ENCODE measurements at regions not wholly inside any gene's neighbourhood (a gene's known extent, or its start where the extent isn't known, plus 50 kb on each side); places are given as distances from the start of the nearest gene placed in this dataset.

DNA sequence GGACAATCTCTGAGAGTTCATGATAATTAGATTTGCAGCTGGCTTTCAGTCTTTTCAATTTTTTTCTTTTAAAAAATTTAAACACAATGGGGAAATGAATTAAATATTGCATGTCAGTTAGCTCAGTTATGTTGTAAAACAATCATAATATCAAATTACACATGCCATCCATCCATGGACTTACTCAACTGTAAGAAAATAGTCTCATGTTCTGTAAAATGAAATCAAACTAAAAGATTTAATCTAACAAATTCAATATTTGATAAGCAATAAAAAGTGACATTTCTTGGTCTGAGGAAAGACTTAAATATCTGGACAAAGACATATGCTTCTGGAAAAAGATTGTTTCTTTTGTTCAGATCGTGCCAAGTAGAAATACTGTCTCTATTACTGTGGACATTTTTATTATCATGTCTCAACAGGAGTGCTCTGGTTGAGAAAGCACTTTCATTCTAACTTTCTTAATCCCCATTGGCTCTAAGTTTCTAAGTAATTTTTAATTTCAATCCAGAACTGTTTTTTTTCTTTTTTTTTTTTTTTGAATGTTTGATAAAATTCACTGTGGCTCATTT lies 179.2 kb upstream of the FAM3C start:
- no peak for DNase-seq (ENCODE audit: extremely low spot score)
- no peaks in the 10 kb centered on the region for H3K9me3 ChIP-seq
- H3K36me3 ChIP-seq = no peaks in the 10 kb centered on the region
- no peaks in the 10 kb centered on the region for H3K27me3 ChIP-seq
- H3K4me1 ChIP-seq = no peaks in the 10 kb centered on the region
- intact Hi-C loops (cut with DNase I) = no loop called here
- no peak overlapping the region for H3K27ac ChIP-seq (replicated peaks in 1 of 4)
- H3K4me3 ChIP-seq = no peak overlapping the region
- 49% methylated on average over 1 of the region's 1 CpG for WGBS
- no peak for TF ChIP-seq POLR2AphosphoS5 (IDR thresholded peaks at IDR 0.05)
- no peak for TF ChIP-seq POLR2A (IDR thresholded peaks at IDR 0.05; ENCODE audit: low read depth)
- TF ChIP-seq, protein P1, sequence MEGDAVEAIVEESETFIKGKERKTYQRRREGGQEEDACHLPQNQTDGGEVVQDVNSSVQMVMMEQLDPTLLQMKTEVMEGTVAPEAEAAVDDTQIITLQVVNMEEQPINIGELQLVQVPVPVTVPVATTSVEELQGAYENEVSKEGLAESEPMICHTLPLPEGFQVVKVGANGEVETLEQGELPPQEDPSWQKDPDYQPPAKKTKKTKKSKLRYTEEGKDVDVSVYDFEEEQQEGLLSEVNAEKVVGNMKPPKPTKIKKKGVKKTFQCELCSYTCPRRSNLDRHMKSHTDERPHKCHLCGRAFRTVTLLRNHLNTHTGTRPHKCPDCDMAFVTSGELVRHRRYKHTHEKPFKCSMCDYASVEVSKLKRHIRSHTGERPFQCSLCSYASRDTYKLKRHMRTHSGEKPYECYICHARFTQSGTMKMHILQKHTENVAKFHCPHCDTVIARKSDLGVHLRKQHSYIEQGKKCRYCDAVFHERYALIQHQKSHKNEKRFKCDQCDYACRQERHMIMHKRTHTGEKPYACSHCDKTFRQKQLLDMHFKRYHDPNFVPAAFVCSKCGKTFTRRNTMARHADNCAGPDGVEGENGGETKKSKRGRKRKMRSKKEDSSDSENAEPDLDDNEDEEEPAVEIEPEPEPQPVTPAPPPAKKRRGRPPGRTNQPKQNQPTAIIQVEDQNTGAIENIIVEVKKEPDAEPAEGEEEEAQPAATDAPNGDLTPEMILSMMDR (IDR thresholded peaks at IDR 0.05) = no peak
- TF ChIP-seq EP300 (IDR thresholded peaks at IDR 0.05) = no peak

DNA sequence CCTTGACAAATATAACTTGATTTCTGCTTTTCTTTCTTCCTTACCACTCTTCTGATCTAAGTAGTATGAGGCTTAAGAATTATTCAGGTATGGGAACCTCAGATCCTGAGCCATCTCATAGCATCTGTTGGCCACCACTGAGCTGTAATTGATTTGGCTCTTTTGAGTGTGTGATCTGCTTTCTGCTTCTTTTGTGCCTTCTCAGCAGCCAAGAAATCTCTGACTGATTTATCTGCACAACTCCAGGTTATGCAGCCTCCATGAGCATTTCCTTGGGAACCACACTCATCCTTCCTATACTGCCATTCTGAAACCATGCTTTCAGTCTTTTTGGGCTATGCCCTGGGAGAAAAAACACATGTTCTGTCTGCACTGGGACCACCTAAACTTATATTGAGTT lies 178.0 kb upstream of the FAM3C start:
- DNase-seq (ENCODE audit: extremely low spot score) = no peak
- no peaks in the 10 kb centered on the region for H3K27me3 ChIP-seq
- intact Hi-C loops (cut with DNase I) = no loop called here
- no peak overlapping the region for H3K4me3 ChIP-seq
- TF ChIP-seq, protein P1 (IDR thresholded peaks at IDR 0.05) = no peak
- TF ChIP-seq EP300 (IDR thresholded peaks at IDR 0.05) (no peak), POLR2AphosphoS5 (IDR thresholded peaks at IDR 0.05) (no peak), POLR2A (IDR thresholded peaks at IDR 0.05; ENCODE audit: low read depth) (no peak)
- H3K36me3 ChIP-seq = no peaks in the 10 kb centered on the region
- H3K4me1 ChIP-seq = no peaks in the 10 kb centered on the region
- H3K27ac ChIP-seq (replicated peaks in 1 of 4) = no peak overlapping the region
- H3K9me3 ChIP-seq = no peaks in the 10 kb centered on the region

DNA sequence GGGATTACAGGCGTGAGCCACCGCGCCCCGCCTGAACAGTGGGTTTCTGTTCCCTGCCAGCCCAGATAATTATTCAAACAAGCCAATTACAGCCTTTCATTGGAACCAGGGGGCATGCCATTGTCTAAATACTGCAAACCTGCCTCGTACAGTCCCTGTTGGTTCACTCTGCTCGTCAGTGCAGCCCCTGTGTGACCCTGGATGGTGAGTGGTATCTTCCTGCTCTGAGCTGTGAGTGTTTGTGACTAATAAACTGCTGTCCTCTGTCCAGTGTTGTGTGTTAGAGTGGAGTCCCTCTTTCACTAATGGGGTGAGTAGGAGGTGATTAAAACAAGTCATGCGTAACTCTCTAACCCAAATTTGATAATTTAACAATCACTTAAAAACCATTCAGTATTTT lies 176.5 kb upstream of the FAM3C start:
- H3K4me1 ChIP-seq = no peaks in the 10 kb centered on the region
- H3K27me3 ChIP-seq = no peaks in the 10 kb centered on the region
- no peak for TF ChIP-seq POLR2AphosphoS5 (IDR thresholded peaks at IDR 0.05)
- TF ChIP-seq, protein P1 (IDR thresholded peaks at IDR 0.05) = no peak
- TF ChIP-seq EP300 (IDR thresholded peaks at IDR 0.05) = no peak
- no peak for TF ChIP-seq POLR2A (IDR thresholded peaks at IDR 0.05; ENCODE audit: low read depth)
- no peak for DNase-seq (ENCODE audit: extremely low spot score)
- no peak overlapping the region for H3K27ac ChIP-seq (replicated peaks in 1 of 4)
- H3K4me3 ChIP-seq = no peak overlapping the region
- H3K9me3 ChIP-seq = no peaks in the 10 kb centered on the region
- H3K36me3 ChIP-seq = no peaks in the 10 kb centered on the region
- whole genome bisulfite sequencing = 84% methylated on average over 7 of the region's 7 CpGs
- intact Hi-C loops (cut with DNase I) = no loop called here

DNA sequence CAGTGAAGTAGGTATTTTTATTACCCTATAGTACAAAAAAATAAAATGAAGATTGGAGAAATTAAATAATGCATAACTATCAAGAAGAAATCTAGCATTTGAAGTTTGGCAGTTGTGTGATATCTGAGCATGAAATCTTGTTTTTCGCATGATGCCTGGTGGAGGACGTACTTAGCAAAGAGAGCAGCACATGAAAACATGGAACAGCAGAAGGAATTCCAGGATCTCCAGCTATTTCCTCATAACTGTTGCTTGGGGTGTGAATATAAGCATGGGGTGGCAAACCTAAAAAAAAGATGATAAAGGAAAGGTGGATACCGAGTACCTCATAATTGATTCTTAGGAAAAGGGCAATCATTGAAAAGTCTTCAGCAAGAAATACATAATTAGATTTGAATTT lies 174.3 kb upstream of the FAM3C start:
- no peaks in the 10 kb centered on the region for H3K27me3 ChIP-seq
- H3K4me3 ChIP-seq = no peak overlapping the region
- intact Hi-C loops (cut with DNase I) = no loop called here
- WGBS = 95% methylated on average over 3 of the region's 3 CpGs
- H3K27ac ChIP-seq (replicated peaks in 1 of 4) = no peak overlapping the region
- no peak for DNase-seq (ENCODE audit: extremely low spot score)
- no peaks in the 10 kb centered on the region for H3K4me1 ChIP-seq
- TF ChIP-seq EP300 (IDR thresholded peaks at IDR 0.05) (no peak), POLR2A (IDR thresholded peaks at IDR 0.05; ENCODE audit: low read depth) (no peak), POLR2AphosphoS5 (IDR thresholded peaks at IDR 0.05) (no peak)
- TF ChIP-seq, protein P1 (IDR thresholded peaks at IDR 0.05) = no peak
- H3K9me3 ChIP-seq = no peaks in the 10 kb centered on the region
- no peaks in the 10 kb centered on the region for H3K36me3 ChIP-seq

DNA sequence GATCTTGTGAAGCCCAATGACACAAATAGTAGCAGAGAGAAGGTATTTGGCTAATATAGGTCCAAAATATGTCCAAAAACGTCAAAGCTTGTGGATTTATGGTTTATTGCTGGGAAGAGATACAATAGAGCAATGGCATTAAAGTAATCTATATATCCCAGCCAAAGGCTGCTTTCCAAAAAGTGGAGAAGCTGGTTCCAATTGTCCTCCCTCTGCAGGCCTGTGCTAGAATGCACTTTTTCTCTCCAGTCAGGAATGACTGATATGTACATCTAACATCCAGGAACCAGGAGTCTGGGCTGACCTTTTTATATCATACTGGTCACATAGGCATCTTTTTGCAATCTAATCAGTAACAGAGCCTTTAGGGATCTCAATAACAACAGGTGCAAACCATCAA lies 167.1 kb upstream of the FAM3C start:
- TF ChIP-seq, protein P1 (IDR thresholded peaks at IDR 0.05) = no peak
- TF ChIP-seq POLR2AphosphoS5 (IDR thresholded peaks at IDR 0.05) (no peak), EP300 (IDR thresholded peaks at IDR 0.05) (no peak)
- no peaks in the 10 kb centered on the region for H3K4me1 ChIP-seq
- WGBS = 71% methylated on average over 1 of the region's 1 CpG

More for the DNA sequence above, 167.1 kb upstream of the FAM3C start:
- no peak for DNase-seq (ENCODE audit: extremely low spot score)
- Histone ChIP-seq H3K36me3 (no peaks in the 10 kb centered on the region), H3K9me3 (no peaks in the 10 kb centered on the region), H3K27ac (replicated peaks in 1 of 4) (no peak overlapping the region), H3K4me3 (no peak overlapping the region), H3K27me3 (no peaks in the 10 kb centered on the region)
- intact Hi-C loops (cut with DNase I) = no loop called here

All from esophagus muscularis mucosa (tissue), 4 donors.